Transverse colon (tissue), 3 donors: ENCODE measurements at regions not wholly inside any gene's neighbourhood (a gene's known extent, or its start where the extent isn't known, plus 50 kb on each side); places are given as distances from the start of the nearest gene placed in this dataset.

Experiments
- CTCF ChIP-seq, 5 experiments: fragments of 200-600 bp in 3 of 5; fragments of 450-650 bp in 2 of 5; sonication (generic) in 3 of 5; IDR thresholded peaks; 1 replicate in 2 of 5; 2 replicates in 3 of 5; pipeline ENCODE4 v1.5.1; 2016 to 2017; ENCODE audit warnings: antibody characterized with exemption in 5 of 5, inconsistent platforms in 3 of 5, mild to moderate bottlenecking in 2 of 5, moderate library complexity in 1 of 5
- EP300 ChIP-seq: sonication (generic); formaldehyde crosslinking; IDR thresholded peaks from one replicate; pipeline ENCODE4 v1.6.1; 2017; ENCODE audit warnings: antibody characterized with exemption, low read depth

GRCh38 chr20:22501566-22502344 lies 82.6 kb downstream of the FOXA2 start:
- no peak for TF ChIP-seq EP300
- no peak for TF ChIP-seq CTCF (IDR thresholded peaks at IDR 0.05)
